Activated CD4-positive, alpha-beta T cell treated with anti-CD3 and anti-CD28 coated beads, Interleukin-2, amount 10 ng/mL, durations not matched to agents 7 days and 5 days (primary cell): ENCODE measurements at regions not wholly inside any gene's neighbourhood (a gene's known extent, or its start where the extent isn't known, plus 50 kb on each side); places are given as distances from the start of the nearest gene placed in this dataset.
"Not testable (repeated sequence)": the region's sequence is repeated elsewhere in the genome, so short reads cannot be mapped to it uniquely, and the experiment has no call there.

Experiments
- CTCF ChIA-PET: fragments of 350-600 bp; sonication (Branson Sonifier 250); formaldehyde crosslinking; loops from one replicate; lab custom pipeline; 2021; ENCODE audit warnings: antibody characterized with exemption; lab: Charles Lee
- POLR2A ChIA-PET: fragments of 350-600 bp; sonication (Branson Sonifier 250); formaldehyde crosslinking; loops from one replicate; lab custom pipeline; 2021; ENCODE audit warnings: antibody characterized with exemption; lab: Charles Lee
- DNase-seq: peaks from one replicate; pipeline ENCODE4 v3.0.0-alpha.2; 2020
- H3K27ac Mint-ChIP-seq: one replicate; pipeline ENCODE4 v1.8.0; 2021; ENCODE audit warnings: mild to moderate bottlenecking, moderate library complexity, mixed read lengths
- H3K27me3 Mint-ChIP-seq: one replicate; pipeline ENCODE4 v1.8.0; 2021; ENCODE audit warnings: mixed read lengths
- H3K36me3 Mint-ChIP-seq: one replicate; pipeline ENCODE4 v1.8.0; 2021; ENCODE audit warnings: low read depth, mixed read lengths
- H3K4me1 Mint-ChIP-seq: one replicate; pipeline ENCODE4 v1.8.0; 2021; ENCODE audit warnings: mixed read lengths
- H3K4me3 Mint-ChIP-seq: one replicate; pipeline ENCODE4 v1.8.0; 2021; ENCODE audit warnings: mild to moderate bottlenecking, moderate library complexity, mixed read lengths
- H3K9me3 Mint-ChIP-seq: one replicate; pipeline ENCODE4 v1.8.0; 2021; ENCODE audit warnings: mixed read lengths

DNA sequence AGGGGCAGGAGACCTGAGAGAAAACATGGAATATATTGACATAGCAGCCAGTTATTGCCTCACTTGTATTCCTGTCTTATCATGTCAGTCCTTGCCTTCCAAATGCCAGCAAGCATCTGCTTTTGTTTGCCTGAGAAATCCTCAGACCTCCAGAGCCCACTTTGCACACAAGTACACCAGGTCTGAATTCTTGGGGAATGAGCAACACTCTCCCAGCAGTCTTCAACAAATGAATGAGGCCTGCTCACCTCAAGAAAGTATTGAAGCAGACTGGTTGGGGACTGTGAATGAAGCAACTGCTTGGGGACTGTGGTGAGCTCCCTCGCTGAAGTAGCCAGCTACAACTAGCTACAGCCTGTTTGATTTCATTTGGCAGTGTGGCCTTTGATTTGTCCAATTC, 172.8 kb upstream of the SPTLC3 start:
- Mint-ChIP-seq H3K27ac (no peak overlapping the region), H3K27me3 (no peaks in the 10 kb centered on the region), H3K36me3 (no peaks in the 10 kb centered on the region), H3K9me3 (no peaks in the 10 kb centered on the region), H3K4me1 (no peaks in the 10 kb centered on the region), H3K4me3 (no peak overlapping the region)
- ChIA-PET POLR2A (no interaction called here), CTCF (no interaction called here)
- no peak for DNase-seq

DNA sequence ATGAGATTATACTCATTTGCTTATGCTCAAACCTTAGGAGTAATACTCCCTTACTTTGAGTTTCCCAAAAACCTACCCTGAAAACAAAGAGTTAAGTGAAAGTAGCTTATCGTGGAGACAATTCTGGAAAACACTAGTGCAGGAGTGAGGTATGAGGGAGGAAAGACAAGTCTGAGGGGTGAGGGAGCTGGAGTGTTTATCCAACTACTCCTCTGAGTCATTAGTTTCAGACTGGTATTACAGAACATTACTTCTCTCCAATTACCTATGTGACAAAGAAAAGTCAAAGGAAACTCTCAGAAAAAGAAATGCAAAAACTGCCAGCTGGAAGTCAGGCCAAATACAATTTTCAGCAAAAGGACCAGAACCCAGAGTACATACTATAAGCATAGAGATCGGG, 171.1 kb upstream of the SPTLC3 start:
- H3K4me1 Mint-ChIP-seq, result no peaks in the 10 kb centered on the region
- no peak for DNase-seq
- no peak overlapping the region for H3K4me3 Mint-ChIP-seq
- H3K27me3 Mint-ChIP-seq, result no peaks in the 10 kb centered on the region
- H3K36me3 Mint-ChIP-seq, result no peaks in the 10 kb centered on the region
- POLR2A ChIA-PET, result no interaction called here
- CTCF ChIA-PET, result no interaction called here
- H3K27ac Mint-ChIP-seq, result no peak overlapping the region
- no peaks in the 10 kb centered on the region for H3K9me3 Mint-ChIP-seq

DNA sequence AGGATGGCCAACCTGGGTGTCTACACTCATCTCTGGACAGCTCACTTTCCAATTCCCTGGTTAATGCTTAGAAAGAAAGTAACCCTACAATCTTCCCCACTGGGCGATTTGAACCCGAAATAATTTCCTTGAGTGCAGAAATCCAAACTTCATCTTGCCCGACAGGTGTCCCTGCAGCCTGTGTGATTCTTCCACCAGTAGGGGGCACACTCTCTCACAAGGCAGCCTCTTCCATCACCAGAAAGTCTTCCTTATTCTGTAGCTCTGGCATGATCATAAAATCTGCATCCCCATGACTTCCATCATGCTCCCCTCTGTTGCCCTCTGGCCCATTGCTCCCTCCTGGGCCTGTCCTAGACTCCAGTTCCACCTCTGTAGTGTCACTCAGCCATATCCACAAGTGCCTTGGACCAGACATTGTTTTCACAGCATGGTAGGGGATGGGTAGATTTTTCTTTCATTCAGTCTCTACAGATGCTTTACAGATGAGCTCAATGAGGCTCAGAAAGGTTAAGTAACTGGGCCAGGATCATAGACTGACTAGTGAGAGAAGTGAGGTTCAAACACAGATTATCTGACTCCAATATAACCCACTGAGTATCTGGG, 170.4 kb upstream of the SPTLC3 start:
- no peak for DNase-seq
- CTCF ChIA-PET, result no interaction called here
- POLR2A ChIA-PET, result no interaction called here
- no peak overlapping the region for H3K4me3 Mint-ChIP-seq
- no peaks in the 10 kb centered on the region for H3K4me1 Mint-ChIP-seq
- H3K9me3 Mint-ChIP-seq, result no peaks in the 10 kb centered on the region
- H3K36me3 Mint-ChIP-seq, result no peaks in the 10 kb centered on the region
- H3K27ac Mint-ChIP-seq, result no peak overlapping the region
- H3K27me3 Mint-ChIP-seq, result no peaks in the 10 kb centered on the region

GRCh38 chr20:12847872-12848271, 160.9 kb upstream of the SPTLC3 start:
- H3K27me3 Mint-ChIP-seq, result no peaks in the 10 kb centered on the region
- no peaks in the 10 kb centered on the region for H3K4me1 Mint-ChIP-seq
- H3K4me3 Mint-ChIP-seq, result no peak overlapping the region
- no peak for DNase-seq
- no peak overlapping the region for H3K27ac Mint-ChIP-seq
- no peaks in the 10 kb centered on the region for H3K36me3 Mint-ChIP-seq
- ChIA-PET POLR2A (no interaction called here), CTCF (no interaction called here)
- H3K9me3 Mint-ChIP-seq, result no peaks in the 10 kb centered on the region

DNA sequence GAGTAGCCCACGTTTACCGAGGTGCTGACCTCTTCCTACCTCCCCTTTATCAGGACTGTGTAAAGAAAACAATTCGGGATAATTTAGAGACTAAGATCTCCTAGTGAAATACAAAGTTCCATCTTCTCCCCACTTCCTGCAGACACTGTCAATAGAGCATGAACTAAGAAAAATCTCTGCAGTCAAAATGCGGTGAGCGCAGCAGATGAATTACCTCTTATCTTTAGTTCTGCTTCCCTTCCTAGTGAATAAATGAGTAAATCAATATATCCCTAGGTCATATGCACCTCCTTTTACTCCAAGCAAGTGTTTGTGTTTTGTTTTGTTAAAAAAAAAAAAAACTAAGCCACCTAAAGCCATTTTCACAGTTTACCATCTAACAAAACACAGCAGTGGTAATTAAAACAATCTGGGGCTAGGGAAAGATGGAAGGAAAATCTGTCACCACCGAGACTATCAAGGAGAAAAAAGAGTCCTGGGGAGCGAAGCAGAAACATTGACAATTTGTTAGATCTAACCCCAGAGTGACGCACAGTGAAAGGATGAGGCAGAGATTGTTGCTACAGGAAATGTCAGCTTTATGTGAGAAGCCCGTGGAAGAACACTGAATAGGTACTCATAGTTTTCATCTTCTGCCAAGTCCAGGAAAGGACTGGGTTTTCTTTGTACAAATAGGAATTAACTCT, 159.4 kb upstream of the SPTLC3 start:
- no peaks in the 10 kb centered on the region for H3K36me3 Mint-ChIP-seq
- CTCF ChIA-PET, result no interaction called here
- no peak overlapping the region for H3K27ac Mint-ChIP-seq
- no peaks in the 10 kb centered on the region for H3K4me1 Mint-ChIP-seq
- no peak overlapping the region for H3K4me3 Mint-ChIP-seq
- POLR2A ChIA-PET, result no interaction called here
- H3K9me3 Mint-ChIP-seq, result peaks cover 3% of the 10 kb centered on the region
- no peak for DNase-seq
- no peaks in the 10 kb centered on the region for H3K27me3 Mint-ChIP-seq

DNA sequence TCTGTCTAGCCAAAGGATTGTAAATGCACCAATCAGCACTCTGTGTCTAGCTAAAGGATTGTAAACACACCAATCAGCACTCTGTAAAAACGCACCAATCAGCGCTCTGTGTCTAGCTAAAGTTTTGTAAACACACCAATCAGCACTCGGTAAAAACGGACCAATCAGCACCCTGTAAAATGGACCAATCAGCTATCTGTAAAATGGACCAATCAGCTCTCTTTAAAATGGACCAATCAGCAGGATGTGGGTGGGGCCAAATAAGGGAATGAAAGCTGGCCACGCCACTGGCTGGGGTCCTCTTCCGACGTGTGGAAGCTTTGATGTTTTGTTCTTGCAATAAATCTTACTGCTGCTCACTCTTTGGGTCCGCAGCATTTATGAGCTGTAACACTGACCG, 151.1 kb upstream of the SPTLC3 start:
- H3K4me3 Mint-ChIP-seq, DNase-seq, H3K4me1 Mint-ChIP-seq, H3K36me3 Mint-ChIP-seq, H3K27ac Mint-ChIP-seq, CTCF ChIA-PET, H3K9me3 Mint-ChIP-seq, H3K27me3 Mint-ChIP-seq, POLR2A ChIA-PET: not testable (repeated sequence)

DNA sequence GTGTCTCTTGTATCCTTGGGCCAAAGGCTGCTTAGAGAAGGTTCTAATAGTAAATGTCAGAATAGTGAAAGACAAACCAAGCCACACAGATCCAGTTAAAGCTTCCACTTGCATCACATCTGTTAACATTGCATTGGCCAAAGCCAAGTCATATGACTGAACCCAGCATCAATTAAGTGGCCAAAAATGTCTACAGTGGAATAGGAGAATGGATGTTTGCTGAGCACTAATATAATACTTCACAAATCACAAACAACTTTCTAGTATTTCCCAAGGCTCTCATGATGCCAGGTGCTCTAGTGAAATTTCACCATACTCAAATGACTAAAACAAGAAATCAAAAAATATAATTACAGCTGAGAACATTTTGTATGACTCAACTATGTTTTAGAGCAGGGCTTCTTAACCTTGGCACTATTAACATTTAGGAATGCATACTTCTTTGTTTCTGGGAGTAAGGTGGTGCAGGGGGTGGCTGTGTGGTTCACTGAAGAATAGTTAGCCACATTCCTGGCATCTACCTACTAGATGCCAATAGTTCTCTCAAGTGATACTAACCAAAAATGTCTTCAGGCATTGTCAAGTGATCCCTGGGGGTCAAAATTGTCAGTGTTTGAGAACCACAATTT, 148.0 kb upstream of the SPTLC3 start:
- Mint-ChIP-seq H3K9me3 (no peaks in the 10 kb centered on the region), H3K4me3 (no peak overlapping the region), H3K36me3 (no peaks in the 10 kb centered on the region), H3K27me3 (no peaks in the 10 kb centered on the region), H3K27ac (no peak overlapping the region), H3K4me1 (no peaks in the 10 kb centered on the region)
- no peak for DNase-seq
- POLR2A ChIA-PET, result no interaction called here
- CTCF ChIA-PET, result no interaction called here

DNA sequence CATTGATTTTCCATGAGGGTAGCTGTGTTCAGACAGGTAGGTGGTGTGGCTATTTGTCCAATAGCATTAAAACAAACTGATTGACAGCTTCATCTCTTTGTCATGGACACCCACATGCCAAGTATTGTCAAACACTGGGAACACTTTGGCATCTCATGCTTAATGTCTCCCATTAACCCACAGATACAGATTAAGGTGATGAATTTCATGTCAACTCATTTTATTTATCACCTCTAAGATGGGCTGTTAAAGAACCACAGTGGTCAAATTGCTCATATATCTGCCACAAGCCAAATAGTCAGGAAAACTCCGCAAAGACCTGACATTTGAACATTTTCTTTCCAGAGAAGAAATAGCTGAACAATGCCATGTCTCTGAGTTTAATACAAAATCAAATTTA, 139.1 kb upstream of the SPTLC3 start:
- CTCF ChIA-PET, result interaction anchor here (1.3 kb wide), 1 partner anchor 11 kb away, joined by 3 read pairs; no protein-coding TSS in a partner anchor
- H3K36me3 Mint-ChIP-seq, result no peaks in the 10 kb centered on the region
- H3K27me3 Mint-ChIP-seq, result no peaks in the 10 kb centered on the region
- POLR2A ChIA-PET, result no interaction called here
- no peaks in the 10 kb centered on the region for H3K4me1 Mint-ChIP-seq
- H3K4me3 Mint-ChIP-seq, result no peak overlapping the region
- H3K27ac Mint-ChIP-seq, result no peak overlapping the region
- H3K9me3 Mint-ChIP-seq, result no peaks in the 10 kb centered on the region
- no peak for DNase-seq

DNA sequence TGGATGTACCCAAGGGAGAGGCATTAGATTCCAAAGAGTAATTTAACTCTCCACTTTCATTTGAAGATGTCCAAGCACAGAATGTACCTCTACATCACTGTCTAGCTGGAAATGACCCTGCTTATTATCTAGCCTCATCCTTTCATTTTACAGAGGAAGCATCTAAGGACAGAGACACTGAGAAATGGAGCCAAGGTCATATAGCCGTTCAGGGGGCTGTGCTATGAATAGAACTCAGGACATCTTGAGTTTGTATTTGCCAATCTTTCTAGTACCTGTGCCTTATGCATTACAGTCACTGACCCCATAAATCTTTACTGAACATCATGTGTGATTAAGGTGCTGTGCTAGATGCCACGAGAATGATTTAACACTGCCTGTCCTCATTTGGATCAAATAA, 138.2 kb upstream of the SPTLC3 start:
- Mint-ChIP-seq H3K36me3 (no peaks in the 10 kb centered on the region), H3K27ac (no peak overlapping the region), H3K9me3 (no peaks in the 10 kb centered on the region), H3K4me3 (no peak overlapping the region), H3K4me1 (no peaks in the 10 kb centered on the region), H3K27me3 (no peaks in the 10 kb centered on the region)
- ChIA-PET CTCF (no interaction called here), POLR2A (no interaction called here)
- DNase-seq, result no peak

DNA sequence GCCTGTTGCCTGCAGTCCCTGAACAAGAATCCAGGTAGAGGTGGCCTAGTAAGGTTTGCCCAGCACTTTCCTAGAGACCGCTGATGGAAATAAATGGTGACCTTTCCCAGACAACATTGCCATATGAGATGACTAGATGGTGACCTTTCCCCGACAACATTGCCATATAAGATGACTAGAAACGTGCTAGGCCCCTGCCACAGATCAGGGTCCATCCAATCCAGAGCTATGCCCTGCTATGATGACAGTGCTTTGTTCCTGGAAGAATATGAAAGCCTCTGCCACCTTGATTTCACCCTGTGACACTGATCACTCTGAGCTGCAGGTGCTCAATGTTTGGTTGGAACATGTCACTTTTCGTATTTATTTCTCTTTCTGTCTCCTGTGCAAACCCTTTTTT, 133.8 kb upstream of the SPTLC3 start:
- POLR2A ChIA-PET, result no interaction called here
- Mint-ChIP-seq H3K27me3 (no peaks in the 10 kb centered on the region), H3K4me1 (no peaks in the 10 kb centered on the region), H3K4me3 (no peak overlapping the region), H3K27ac (no peak overlapping the region), H3K9me3 (no peaks in the 10 kb centered on the region), H3K36me3 (no peaks in the 10 kb centered on the region)
- CTCF ChIA-PET, result no interaction called here
- DNase-seq, result no peak

- H3K4me1 Mint-ChIP-seq, result no peaks in the 10 kb centered on the region
- DNase-seq, result no peak
- ChIA-PET POLR2A (no interaction called here), CTCF (no interaction called here)
- no peak overlapping the region for H3K4me3 Mint-ChIP-seq
- H3K36me3 Mint-ChIP-seq, result no peaks in the 10 kb centered on the region
- no peaks in the 10 kb centered on the region for H3K27me3 Mint-ChIP-seq
- H3K27ac Mint-ChIP-seq, result no peak overlapping the region
- no peaks in the 10 kb centered on the region for H3K9me3 Mint-ChIP-seq
These were observed 133.3 kb upstream of the SPTLC3 start for GRCh38 chr20:12875510-12875909.

- POLR2A ChIA-PET, result no interaction called here
- DNase-seq, result no peak
- H3K27me3 Mint-ChIP-seq, result no peaks in the 10 kb centered on the region
- H3K27ac Mint-ChIP-seq, result no peak overlapping the region
- CTCF ChIA-PET, result no interaction called here
- peaks cover 2% of the 10 kb centered on the region for H3K9me3 Mint-ChIP-seq
- no peak overlapping the region for H3K4me3 Mint-ChIP-seq
- no peaks in the 10 kb centered on the region for H3K36me3 Mint-ChIP-seq
- no peaks in the 10 kb centered on the region for H3K4me1 Mint-ChIP-seq
These were observed 125.8 kb upstream of the SPTLC3 start for GRCh38 chr20:12882832-12883506.

GRCh38 chr20:12883507-12883885, 125.3 kb upstream of the SPTLC3 start:
- POLR2A ChIA-PET, result no interaction called here
- no peak for DNase-seq
- no peak overlapping the region for H3K27ac Mint-ChIP-seq
- H3K27me3 Mint-ChIP-seq, result no peaks in the 10 kb centered on the region
- CTCF ChIA-PET, result no interaction called here
- H3K9me3 Mint-ChIP-seq, result peaks cover 2% of the 10 kb centered on the region
- H3K4me1 Mint-ChIP-seq, result no peaks in the 10 kb centered on the region
- H3K4me3 Mint-ChIP-seq, result no peak overlapping the region
- no peaks in the 10 kb centered on the region for H3K36me3 Mint-ChIP-seq
